Liver (tissue), 8 donors: ENCODE measurements at regions not wholly inside any gene's neighbourhood (a gene's known extent, or its start where the extent isn't known, plus 50 kb on each side); places are given as distances from the start of the nearest gene placed in this dataset.
"Not testable (repeated sequence)": the region's sequence is repeated elsewhere in the genome, so short reads cannot be mapped to it uniquely, and the experiment has no call there.

Experiments used
- DNase-seq: peaks from one replicate; pipeline ENCODE4 v3.0.0-alpha.2; 2017; ENCODE audit warnings: low spot score
- H3K27ac ChIP-seq, 2 donors: one replicate each; pipeline ENCODE4 v1.7.0; 2013; ENCODE audit warnings: inconsistent platforms in 2 of 2, low read length in 2 of 2, control low read depth in 1 of 2, low read depth in 1 of 2, mild to moderate bottlenecking in 1 of 2
- H3K27me3 ChIP-seq, 4 donors: one replicate each; pipeline versions ENCODE4 v1.6.1 to v1.7.0; 2013; ENCODE audit warnings: low read length in 3 of 4, inconsistent platforms in 1 of 4, mild to moderate bottlenecking in 1 of 4, moderate library complexity in 1 of 4; ENCODE audit not compliant: control insufficient read depth in 4 of 4, insufficient read depth in 4 of 4
- H3K36me3 ChIP-seq, 4 donors: one replicate each; pipeline versions ENCODE4 v1.6.1 to v1.7.0; 2013; ENCODE audit warnings: low read length in 3 of 4, mild to moderate bottlenecking in 3 of 4, low read depth in 1 of 4, moderate library complexity in 1 of 4; ENCODE audit not compliant: control insufficient read depth in 4 of 4, insufficient read depth in 3 of 4
- H3K4me1 ChIP-seq, 4 donors: one replicate each; pipeline versions ENCODE4 v1.6.1 to v1.7.0; 2013; ENCODE audit warnings: low read length in 3 of 4, mild to moderate bottlenecking in 3 of 4, moderate library complexity in 1 of 4; ENCODE audit not compliant: control insufficient read depth in 4 of 4, insufficient read depth in 4 of 4
- H3K4me3 ChIP-seq, 3 donors: one replicate each; pipeline versions ENCODE4 v1.6.1 to v1.7.0; 2013; ENCODE audit warnings: low read length in 3 of 3, control low read depth in 1 of 3, low read depth in 1 of 3, mild to moderate bottlenecking in 1 of 3
- H3K9ac ChIP-seq, 2 donors: one replicate each; pipeline ENCODE4 v1.7.0; 2013; ENCODE audit warnings: low read length in 2 of 2, mild to moderate bottlenecking in 2 of 2, moderate library complexity in 2 of 2, control low read depth in 1 of 2, low read depth in 1 of 2
- H3K9me3 ChIP-seq, 4 donors: one replicate each; pipeline versions ENCODE4 v1.6.1 to v1.7.0; 2013; ENCODE audit warnings: low read length in 3 of 4; ENCODE audit not compliant: control insufficient read depth in 4 of 4
- EGR1 ChIP-seq, 2 donors: IDR thresholded peaks; 2 replicates each; pipeline ENCODE4 v1.6.1; 2016 to 2018; ENCODE audit warnings: antibody characterized with exemption in 2 of 2, low read depth in 2 of 2
- FOXA1 ChIP-seq: IDR thresholded peaks from 2 replicates; pipeline ENCODE4 v1.6.1; 2016; ENCODE audit warnings: antibody characterized with exemption
- GABPA ChIP-seq, 2 donors: IDR thresholded peaks in 1 of 2; conservative IDR thresholded peaks in 1 of 2; 2 replicates each; pipeline ENCODE4 v1.6.1; 2016; ENCODE audit warnings: antibody characterized with exemption in 2 of 2, mild to moderate bottlenecking in 1 of 2, moderate library complexity in 1 of 2
- HNF4A ChIP-seq, 2 donors: conservative IDR thresholded peaks; 2 replicates each; pipeline ENCODE4 v1.6.1; 2016; ENCODE audit warnings: antibody characterized with exemption in 2 of 2, mild to moderate bottlenecking in 2 of 2
- JUND ChIP-seq, 2 donors: IDR thresholded peaks; 2 replicates each; pipeline ENCODE4 v1.6.1; 2016; ENCODE audit warnings: antibody characterized with exemption in 2 of 2
- NR2F2 ChIP-seq: IDR thresholded peaks from 2 replicates; pipeline ENCODE4 v1.6.1; 2016; ENCODE audit warnings: antibody characterized with exemption
- RAD21 ChIP-seq, 2 donors: IDR thresholded peaks; 2 replicates each; pipeline ENCODE4 v1.6.1; 2016; ENCODE audit warnings: antibody characterized with exemption in 2 of 2, mild to moderate bottlenecking in 2 of 2
- RXRA ChIP-seq, 2 donors: IDR thresholded peaks; 2 replicates each; pipeline ENCODE4 v1.6.1; 2017 to 2018; ENCODE audit warnings: antibody characterized with exemption in 2 of 2, mild to moderate bottlenecking in 1 of 2
- TAF1 ChIP-seq: conservative IDR thresholded peaks from 2 replicates; pipeline ENCODE4 v1.6.1; 2016; ENCODE audit warnings: antibody characterized with exemption, mild to moderate bottlenecking
- YY1 ChIP-seq: IDR thresholded peaks from 2 replicates; pipeline ENCODE4 v1.6.1; 2016; ENCODE audit warnings: antibody characterized with exemption, mild to moderate bottlenecking
- WGBS: extraction: QIAGEN DNeasy Blood & Tissue Kit; methylation state at CpG from one replicate; pipeline ENCODE4 v1.1.7; 2013; 5-methylcytosine and 5-hydroxymethylcytosine counted together
- TF ChIP-seq, protein P1 (sequence below): IDR thresholded peaks from 2 replicates; pipeline ENCODE4 v1.6.1; 2016; ENCODE audit warnings: antibody characterized with exemption
- TF ChIP-seq, protein P2 (sequence below): IDR thresholded peaks from 2 replicates; pipeline ENCODE4 v1.6.1; 2016; ENCODE audit warnings: antibody characterized with exemption
- TF ChIP-seq, protein P3 (sequence below): fragments of 150-350 bp; IDR thresholded peaks from 2 replicates; pipeline ENCODE4 v1.5.1; 2017; ENCODE audit warnings: improper control_type of control experiment, low read depth, low read length; ENCODE audit not compliant: missing input control
- TF ChIP-seq, protein P4 (sequence below): IDR thresholded peaks from 2 replicates; pipeline ENCODE4 v1.6.1; 2016; ENCODE audit warnings: antibody characterized with exemption
- donor health status: healthy.
- donor health status: healthy.
- donor health status: healthy.
- donor health status: healthy.
- donor health status: healthy.

DNA sequence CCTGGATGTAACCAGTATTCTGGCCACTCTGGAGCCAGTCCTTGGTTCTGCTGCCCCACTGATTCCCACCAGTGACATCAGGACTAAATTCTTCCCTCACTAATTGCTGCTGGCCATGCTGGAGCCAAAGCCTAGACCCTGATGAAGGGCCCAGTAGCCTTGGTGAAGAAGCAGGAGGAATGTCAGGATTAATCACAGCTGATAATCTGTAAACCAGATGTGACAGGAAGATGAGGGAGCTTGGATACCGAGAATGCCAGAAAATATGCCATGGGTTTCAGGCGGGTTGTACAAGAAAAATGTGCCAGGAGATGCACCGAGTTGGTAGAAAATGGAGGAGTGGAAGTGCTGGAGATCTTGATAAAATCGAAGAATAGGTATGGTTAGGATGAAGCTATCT, 119.0 kb upstream of the PPP2R5A start (continued):
- TF ChIP-seq, protein P1, sequence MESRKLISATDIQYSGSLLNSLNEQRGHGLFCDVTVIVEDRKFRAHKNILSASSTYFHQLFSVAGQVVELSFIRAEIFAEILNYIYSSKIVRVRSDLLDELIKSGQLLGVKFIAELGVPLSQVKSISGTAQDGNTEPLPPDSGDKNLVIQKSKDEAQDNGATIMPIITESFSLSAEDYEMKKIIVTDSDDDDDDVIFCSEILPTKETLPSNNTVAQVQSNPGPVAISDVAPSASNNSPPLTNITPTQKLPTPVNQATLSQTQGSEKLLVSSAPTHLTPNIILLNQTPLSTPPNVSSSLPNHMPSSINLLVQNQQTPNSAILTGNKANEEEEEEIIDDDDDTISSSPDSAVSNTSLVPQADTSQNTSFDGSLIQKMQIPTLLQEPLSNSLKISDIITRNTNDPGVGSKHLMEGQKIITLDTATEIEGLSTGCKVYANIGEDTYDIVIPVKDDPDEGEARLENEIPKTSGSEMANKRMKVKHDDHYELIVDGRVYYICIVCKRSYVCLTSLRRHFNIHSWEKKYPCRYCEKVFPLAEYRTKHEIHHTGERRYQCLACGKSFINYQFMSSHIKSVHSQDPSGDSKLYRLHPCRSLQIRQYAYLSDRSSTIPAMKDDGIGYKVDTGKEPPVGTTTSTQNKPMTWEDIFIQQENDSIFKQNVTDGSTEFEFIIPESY, result no peak

DNA sequence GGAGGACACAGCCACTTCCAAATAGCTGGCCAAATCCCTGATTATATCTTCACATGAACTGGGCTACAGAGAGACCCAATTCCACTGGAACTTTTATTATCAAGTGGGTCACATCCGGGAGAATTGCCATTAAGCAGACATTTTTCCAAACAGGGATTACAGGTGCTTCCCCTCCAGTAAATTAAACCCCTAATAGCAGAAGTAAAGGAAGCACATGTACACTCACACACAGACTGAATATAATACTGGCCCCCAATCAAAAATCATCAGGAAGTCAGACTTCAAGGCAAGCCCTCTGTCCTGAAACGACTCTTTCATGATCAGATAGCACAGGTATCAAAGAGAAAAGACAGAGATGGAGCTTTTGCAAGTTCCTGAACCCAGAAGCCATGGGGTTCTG, 118.6 kb upstream of the PPP2R5A start:
- no peak for DNase-seq
- no peaks in the 10 kb centered on the region for H3K36me3 ChIP-seq
- no peaks in the 10 kb centered on the region for H3K9me3 ChIP-seq
- peaks cover 0 to 11% (median 3%) of the 10 kb centered on the region in 4 donors for H3K4me1 ChIP-seq
- no peaks in the 10 kb centered on the region for H3K27me3 ChIP-seq
- no peak for TF ChIP-seq JUND (IDR thresholded peaks at IDR 0.05)
- TF ChIP-seq, protein P2, sequence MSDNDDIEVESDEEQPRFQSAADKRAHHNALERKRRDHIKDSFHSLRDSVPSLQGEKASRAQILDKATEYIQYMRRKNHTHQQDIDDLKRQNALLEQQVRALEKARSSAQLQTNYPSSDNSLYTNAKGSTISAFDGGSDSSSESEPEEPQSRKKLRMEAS, result no peak
- TF ChIP-seq EGR1 (IDR thresholded peaks at IDR 0.05; ENCODE audit: low read depth in 2 of 2), result no peak
- no peak for TF ChIP-seq FOXA1
- TF ChIP-seq, protein P3, sequence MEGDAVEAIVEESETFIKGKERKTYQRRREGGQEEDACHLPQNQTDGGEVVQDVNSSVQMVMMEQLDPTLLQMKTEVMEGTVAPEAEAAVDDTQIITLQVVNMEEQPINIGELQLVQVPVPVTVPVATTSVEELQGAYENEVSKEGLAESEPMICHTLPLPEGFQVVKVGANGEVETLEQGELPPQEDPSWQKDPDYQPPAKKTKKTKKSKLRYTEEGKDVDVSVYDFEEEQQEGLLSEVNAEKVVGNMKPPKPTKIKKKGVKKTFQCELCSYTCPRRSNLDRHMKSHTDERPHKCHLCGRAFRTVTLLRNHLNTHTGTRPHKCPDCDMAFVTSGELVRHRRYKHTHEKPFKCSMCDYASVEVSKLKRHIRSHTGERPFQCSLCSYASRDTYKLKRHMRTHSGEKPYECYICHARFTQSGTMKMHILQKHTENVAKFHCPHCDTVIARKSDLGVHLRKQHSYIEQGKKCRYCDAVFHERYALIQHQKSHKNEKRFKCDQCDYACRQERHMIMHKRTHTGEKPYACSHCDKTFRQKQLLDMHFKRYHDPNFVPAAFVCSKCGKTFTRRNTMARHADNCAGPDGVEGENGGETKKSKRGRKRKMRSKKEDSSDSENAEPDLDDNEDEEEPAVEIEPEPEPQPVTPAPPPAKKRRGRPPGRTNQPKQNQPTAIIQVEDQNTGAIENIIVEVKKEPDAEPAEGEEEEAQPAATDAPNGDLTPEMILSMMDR, result no peak
- no peak for TF ChIP-seq YY1
- no peak for TF ChIP-seq GABPA (IDR thresholded peaks at IDR 0.05 in 1 of 2, conservative IDR thresholded peaks at IDR 0.05 in 1 of 2)
- TF ChIP-seq, protein P4, sequence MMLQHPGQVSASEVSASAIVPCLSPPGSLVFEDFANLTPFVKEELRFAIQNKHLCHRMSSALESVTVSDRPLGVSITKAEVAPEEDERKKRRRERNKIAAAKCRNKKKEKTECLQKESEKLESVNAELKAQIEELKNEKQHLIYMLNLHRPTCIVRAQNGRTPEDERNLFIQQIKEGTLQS, result no peak
- TF ChIP-seq RAD21 (IDR thresholded peaks at IDR 0.05), result no peak
- no peak for TF ChIP-seq RXRA (IDR thresholded peaks at IDR 0.05)
- H3K4me3 ChIP-seq, result no peak overlapping the region
- 57% methylated on average over 2 of the region's 2 CpGs for WGBS
- H3K27ac ChIP-seq, result peak overlapping the region in 1 of 2 donors; percentile 20
- H3K9ac ChIP-seq, result no peak overlapping the region

DNA sequence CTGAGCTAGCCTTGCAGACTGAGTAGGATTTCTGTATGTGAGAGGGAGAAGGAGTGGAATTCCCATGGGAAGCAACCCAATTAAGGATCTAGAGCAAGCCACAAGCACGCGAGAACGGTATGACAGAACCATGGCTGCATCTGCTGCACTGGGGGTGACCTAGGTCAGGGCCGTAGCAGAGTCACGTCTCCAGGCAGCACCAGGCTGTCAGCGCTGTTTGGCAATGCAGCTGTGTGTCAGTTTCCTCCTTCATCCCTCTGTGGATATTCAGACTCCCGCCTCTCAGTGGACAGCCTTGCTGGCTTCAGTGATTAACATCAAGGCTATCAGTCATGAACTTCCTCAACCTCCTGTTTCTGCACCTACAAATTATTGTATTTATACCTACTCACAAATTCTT, 118.1 kb upstream of the PPP2R5A start:
- peak overlapping the region in 1 of 2 donors; percentile 20 for H3K27ac ChIP-seq
- H3K27me3 ChIP-seq, result no peaks in the 10 kb centered on the region
- no peak overlapping the region for H3K4me3 ChIP-seq
- 54% methylated on average over 7 of the region's 7 CpGs for WGBS
- H3K4me1 ChIP-seq, result peaks cover 0 to 11% (median 2%) of the 10 kb centered on the region in 4 donors
- no peak overlapping the region for H3K9ac ChIP-seq
- H3K9me3 ChIP-seq, result no peaks in the 10 kb centered on the region
- TF ChIP-seq RXRA (IDR thresholded peaks at IDR 0.05) (peak in 1 of 2 donors; percentile 25), NR2F2 (peak; percentile 54), YY1 (no peak), EGR1 (IDR thresholded peaks at IDR 0.05; ENCODE audit: low read depth in 2 of 2) (no peak)
- H3K36me3 ChIP-seq, result no peaks in the 10 kb centered on the region
- DNase-seq, result no peak

DNA sequence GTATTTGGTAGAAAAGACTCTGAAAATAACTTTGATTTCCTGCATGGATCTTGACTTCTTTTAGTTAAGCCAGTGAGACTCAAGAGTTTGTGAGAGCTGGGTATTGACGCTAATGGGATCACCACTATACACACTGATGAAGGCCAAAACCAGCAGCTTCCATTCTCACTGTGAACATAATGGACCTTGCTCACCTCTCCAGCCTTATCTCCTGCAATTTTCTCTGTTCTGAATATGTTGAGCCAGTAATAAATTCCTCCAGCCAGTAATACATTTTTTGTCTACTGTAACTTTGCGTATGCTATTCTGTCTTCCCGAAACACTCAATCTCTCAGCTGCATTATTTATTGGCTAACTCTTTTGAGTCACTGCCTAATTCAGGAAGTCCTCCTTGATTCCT, 111.6 kb upstream of the PPP2R5A start:
- no peaks in the 10 kb centered on the region for H3K9me3 ChIP-seq
- no peak overlapping the region for H3K4me3 ChIP-seq
- TF ChIP-seq HNF4A (conservative IDR thresholded peaks at IDR 0.05) (no peak), RAD21 (IDR thresholded peaks at IDR 0.05) (no peak), FOXA1 (no peak), TAF1 (no peak), YY1 (no peak)
- TF ChIP-seq, protein P4, result no peak
- TF ChIP-seq, protein P3, result no peak
- no peaks in the 10 kb centered on the region for H3K36me3 ChIP-seq
- no peak for DNase-seq
- WGBS, result 98% methylated on average over 3 of the region's 3 CpGs
- H3K27ac ChIP-seq, result no peak overlapping the region
- H3K27me3 ChIP-seq, result no peaks in the 10 kb centered on the region
- no peak overlapping the region for H3K9ac ChIP-seq
- H3K4me1 ChIP-seq, result no peaks in the 10 kb centered on the region

DNA sequence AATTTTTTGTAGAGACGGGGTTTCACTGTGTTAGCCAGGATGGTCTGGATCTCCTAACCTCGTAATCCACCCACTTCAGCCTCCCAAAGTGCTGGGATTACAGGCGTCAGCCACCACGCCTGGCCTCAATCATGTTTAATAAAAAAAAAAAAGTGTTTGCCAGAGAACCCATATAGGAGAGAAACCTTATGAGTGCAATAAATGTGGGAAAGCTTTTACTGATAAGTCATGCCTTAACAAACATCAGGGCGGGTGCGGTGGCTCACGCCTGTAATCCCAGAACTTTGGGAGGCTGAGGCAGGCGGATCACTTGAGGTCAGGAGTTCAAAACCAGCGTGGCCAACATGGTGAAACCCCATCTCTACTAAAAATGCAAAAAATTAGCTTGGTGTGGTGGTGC, 110.9 kb upstream of the PPP2R5A start:
- not testable (repeated sequence) for DNase-seq, H3K4me3 ChIP-seq, H3K9ac ChIP-seq, H3K27me3 ChIP-seq, H3K4me1 ChIP-seq, H3K27ac ChIP-seq, H3K36me3 ChIP-seq, H3K9me3 ChIP-seq
- WGBS, result 91% methylated on average over 9 of the region's 9 CpGs
